GM12878 (cell line): ENCODE measurements at regions not wholly inside any gene's neighbourhood (a gene's known extent, or its start where the extent isn't known, plus 50 kb on each side); places are given as distances from the start of the nearest gene placed in this dataset.

Source experiments
- ATAC-seq: fragments of 200-7000 bp; cut with Tn5 transposase; 3 replicates; pipeline ENCODE4 v1.9.1; 2020; ENCODE audit warnings: mild to moderate bottlenecking, moderate library complexity
- BruUV-seq: library from RNA; stranded (reverse); fragments of 400-500 nt; replicated peaks from 2 replicates; lab custom pipeline; 2021; lab: Mats Ljungman, UMichigan
- CTCF ChIA-PET: fragments of 300-600 bp; sonication (Branson Sonifier 250); formaldehyde crosslinking; extraction: SDS; loops from one replicate; lab custom pipeline; 2021; ENCODE audit warnings: inconsistent platforms; lab: Yijun Ruan, JAX
- POLR2A ChIA-PET: fragments of 350-600 bp; formaldehyde crosslinking; extraction: SDS; loops from one replicate; lab custom pipeline; 2021; ENCODE audit warnings: inconsistent platforms; lab: Charles Lee
- RAD21 ChIA-PET: fragments of 300-600 bp; sonication (Branson Sonifier 250); formaldehyde crosslinking; loops from one replicate; lab custom pipeline; 2023; ENCODE audit warnings: antibody characterized with exemption; ENCODE audit not compliant: unreplicated experiment; lab: Charles Lee
- SMC1A ChIA-PET: fragments of 300-600 bp; sonication (Branson Sonifier 250); formaldehyde crosslinking; loops from one replicate; lab custom pipeline; 2023; ENCODE audit not compliant: unreplicated experiment, uncharacterized antibody; lab: Charles Lee
- DNase-seq: peaks from one replicate; pipeline ENCODE4 v3.0.0-alpha.2; 2011; ENCODE audit warnings: low read depth, low spot score
- FAIRE-seq: peaks from 3 replicates; lab custom pipeline; 2011; peaks lifted over from hg19 to GRCh38; lab: Jason Lieb, UNC
- H2AFZ ChIP-seq: 2 replicates; pipeline ENCODE4 v1.6.0; 2011; ENCODE audit warnings: low read depth, low read length, control low read depth; ENCODE audit not compliant: control insufficient read depth
- H3K27ac ChIP-seq: 2 replicates; pipeline ENCODE4 v1.5.1; 2011; ENCODE audit warnings: control low read depth; ENCODE audit not compliant: control insufficient read depth, insufficient read depth
- H3K27me3 ChIP-seq, 2 experiments: replicated peaks in 1 of 2; 2 replicates each; pipeline versions ENCODE4 v1.6.0 to v1.6.1; 2011; ENCODE audit warnings: low read length in 1 of 2; ENCODE audit not compliant: control insufficient read depth in 2 of 2, insufficient read depth in 2 of 2
- H3K36me3 ChIP-seq, 2 experiments: 2 replicates each; pipeline ENCODE4 v1.5.1; 2011; ENCODE audit warnings: low read length in 1 of 2; ENCODE audit not compliant: control insufficient read depth in 2 of 2, insufficient read depth in 2 of 2
- H3K4me1 ChIP-seq: 2 replicates; pipeline ENCODE4 v1.6.1; 2011; ENCODE audit warnings: mild to moderate bottlenecking, low read length, moderate library complexity, mixed read lengths; ENCODE audit not compliant: control insufficient read depth, insufficient read depth
- H3K4me2 ChIP-seq: 2 replicates; pipeline ENCODE4 v1.6.0; 2011; ENCODE audit warnings: control low read depth; ENCODE audit not compliant: control insufficient read depth, insufficient read depth
- H3K4me3 ChIP-seq: fragments of 200-600 bp; sonication (generic); 2 replicates; pipeline ENCODE4 v1.5.1; 2016
- H3K79me2 ChIP-seq: 2 replicates; pipeline ENCODE4 v1.6.0; 2011; ENCODE audit warnings: low read length; ENCODE audit not compliant: control insufficient read depth, insufficient read depth
- H3K9ac ChIP-seq: 2 replicates; pipeline ENCODE4 v1.8.0; 2011; ENCODE audit warnings: low read length, control low read depth, mixed read lengths; ENCODE audit not compliant: control insufficient read depth, insufficient read depth
- H3K9me3 ChIP-seq: replicated peaks from 3 replicates; pipeline ENCODE4 v1.5.1; 2011; ENCODE audit warnings: mild to moderate bottlenecking, low read length; ENCODE audit not compliant: control insufficient read depth, insufficient read depth
- H4K20me1 ChIP-seq: 2 replicates; pipeline ENCODE4 v1.6.0; 2011; ENCODE audit not compliant: control insufficient read depth, insufficient read depth
- MYC ChIP-seq: IDR thresholded peaks from 2 replicates; pipeline ENCODE4 v1.6.1; 2011; ENCODE audit warnings: mild to moderate bottlenecking, low read length, moderate library complexity, inconsistent platforms; ENCODE audit not compliant: insufficient read depth, insufficient replicate concordance, insufficient read length, severe bottlenecking
- POLR2A ChIP-seq: IDR thresholded peaks from 2 replicates; pipeline ENCODE4 v1.6.1; 2011; ENCODE audit warnings: low read depth, mild to moderate bottlenecking, low read length
- TAF1 ChIP-seq: IDR thresholded peaks from 2 replicates; pipeline ENCODE4 v1.6.1; 2011; ENCODE audit warnings: mild to moderate bottlenecking, low read depth, low read length, borderline replicate concordance
- USF1 ChIP-seq: IDR thresholded peaks from 2 replicates; pipeline ENCODE4 v1.6.1; 2011; ENCODE audit warnings: borderline replicate concordance, low read depth, mild to moderate bottlenecking, moderate library complexity, mixed read lengths, low read length; ENCODE audit not compliant: insufficient read depth; ENCODE audit errors: extremely low read length
- ZBTB4 ChIP-seq: fragments of 450-650 bp; formaldehyde crosslinking; IDR thresholded peaks from 2 replicates; pipeline ENCODE4 v1.4.0; 2022; ENCODE audit warnings: mild to moderate bottlenecking, moderate library complexity
- WGBS: methylation state at CpG from one replicate; pipeline ENCODE4 v1.1.6; 2016; ENCODE audit warnings: low lambda C conversion rate; ENCODE audit not compliant: insufficient replicate concordance, insufficient coverage; ENCODE audit errors: missing lambda C conversion rate; 5-methylcytosine and 5-hydroxymethylcytosine counted together
- in situ Hi-C: fragments of 300-500 bp; cut with MboI; formaldehyde crosslinking; loops from 9 replicates; pipeline ENCODE4 v1.14.3; 2018; ENCODE audit warnings: mixed read lengths
- intact Hi-C: fragments of 100-400 bp; cut with micrococcal nuclease; formaldehyde crosslinking; loops from one replicate; pipeline ENCODE4 v1.14.2; 2022; ENCODE audit not compliant: unreplicated experiment
- TF ChIP-seq, protein P1 (sequence below): IDR thresholded peaks from 2 replicates; pipeline ENCODE4 v1.6.1; 2011; ENCODE audit warnings: mild to moderate bottlenecking, low read depth, low read length, moderate library complexity; ENCODE audit not compliant: insufficient replicate concordance

DNA sequence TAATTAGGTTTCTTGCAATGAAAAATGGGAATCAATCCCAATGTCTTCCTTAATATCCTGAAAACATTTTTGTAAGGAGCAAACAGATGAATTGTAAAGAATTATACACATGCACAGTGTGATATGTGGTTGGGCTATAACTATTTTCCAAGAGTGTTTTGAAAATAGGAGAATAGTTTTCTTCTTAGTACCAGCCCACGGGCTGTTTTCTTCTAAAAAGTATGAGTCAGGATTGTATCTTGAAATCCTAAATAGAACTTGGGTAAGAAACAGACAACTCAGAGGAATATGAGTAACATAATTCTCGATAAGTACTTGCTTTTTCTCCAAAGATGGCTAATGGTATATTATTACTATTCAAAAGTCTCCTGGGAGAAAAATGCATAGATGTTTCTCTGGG lies 136.7 kb downstream of the MAGEC2 start:
- Histone ChIP-seq H3K4me3 (no peak overlapping the region), H3K36me3 (no peaks in the 10 kb centered on the region), H3K4me1 (no peaks in the 10 kb centered on the region), H3K9me3 (no peaks in the 10 kb centered on the region), H3K27ac (no peak overlapping the region), H2AFZ (no peak overlapping the region), H3K9ac (no peak overlapping the region), H3K79me2 (no peaks in the 10 kb centered on the region), H4K20me1 (no peaks in the 10 kb centered on the region), H3K27me3 (no peaks in the 10 kb centered on the region), H3K4me2 (no peak overlapping the region)
- BruUV-seq: no TSS peak
- ChIA-PET RAD21 (no interaction called here), SMC1A (no interaction called here), CTCF (no interaction called here), POLR2A (no interaction called here)
- intact Hi-C loops (no loop called here), in situ Hi-C loops (no loop called here)
- no peak for DNase-seq
- no peak for ATAC-seq
- 0% methylated on average over 2 of the region's 2 CpGs for WGBS
- no peak for TF ChIP-seq MYC
- no peak for TF ChIP-seq POLR2A
- no peak for TF ChIP-seq ZBTB4 (CRISPR knock-in tag)
- no peak for TF ChIP-seq USF1
- TF ChIP-seq, protein P1, sequence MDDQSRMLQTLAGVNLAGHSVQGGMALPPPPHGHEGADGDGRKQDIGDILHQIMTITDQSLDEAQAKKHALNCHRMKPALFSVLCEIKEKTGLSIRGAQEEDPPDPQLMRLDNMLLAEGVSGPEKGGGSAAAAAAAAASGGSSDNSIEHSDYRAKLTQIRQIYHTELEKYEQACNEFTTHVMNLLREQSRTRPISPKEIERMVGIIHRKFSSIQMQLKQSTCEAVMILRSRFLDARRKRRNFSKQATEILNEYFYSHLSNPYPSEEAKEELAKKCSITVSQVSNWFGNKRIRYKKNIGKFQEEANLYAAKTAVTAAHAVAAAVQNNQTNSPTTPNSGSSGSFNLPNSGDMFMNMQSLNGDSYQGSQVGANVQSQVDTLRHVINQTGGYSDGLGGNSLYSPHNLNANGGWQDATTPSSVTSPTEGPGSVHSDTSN: no peak
- no peak for TF ChIP-seq TAF1
- no peak for FAIRE-seq
